ENCODE measurements at regions not wholly inside any gene's neighbourhood (a gene's known extent, or its start where the extent isn't known, plus 50 kb on each side); places are given as distances from the start of the nearest gene placed in this dataset.

GRCh38 chr3:76222201-76222600 is 436.9 kb upstream of the ZNF717 start:
- no peak for TF ChIP-seq CTCF (IDR thresholded peaks at IDR 0.05)
- H3K27ac ChIP-seq: no peak overlapping the region

GRCh38 chr3:76231258-76231657 is 445.9 kb upstream of the ZNF717 start:
- no peak for TF ChIP-seq CTCF (IDR thresholded peaks at IDR 0.05)
- no peak for TF ChIP-seq ZFX (IDR thresholded peaks at IDR 0.05; ENCODE audit: borderline replicate concordance)
- no peak overlapping the region for H3K27ac ChIP-seq

DNA sequence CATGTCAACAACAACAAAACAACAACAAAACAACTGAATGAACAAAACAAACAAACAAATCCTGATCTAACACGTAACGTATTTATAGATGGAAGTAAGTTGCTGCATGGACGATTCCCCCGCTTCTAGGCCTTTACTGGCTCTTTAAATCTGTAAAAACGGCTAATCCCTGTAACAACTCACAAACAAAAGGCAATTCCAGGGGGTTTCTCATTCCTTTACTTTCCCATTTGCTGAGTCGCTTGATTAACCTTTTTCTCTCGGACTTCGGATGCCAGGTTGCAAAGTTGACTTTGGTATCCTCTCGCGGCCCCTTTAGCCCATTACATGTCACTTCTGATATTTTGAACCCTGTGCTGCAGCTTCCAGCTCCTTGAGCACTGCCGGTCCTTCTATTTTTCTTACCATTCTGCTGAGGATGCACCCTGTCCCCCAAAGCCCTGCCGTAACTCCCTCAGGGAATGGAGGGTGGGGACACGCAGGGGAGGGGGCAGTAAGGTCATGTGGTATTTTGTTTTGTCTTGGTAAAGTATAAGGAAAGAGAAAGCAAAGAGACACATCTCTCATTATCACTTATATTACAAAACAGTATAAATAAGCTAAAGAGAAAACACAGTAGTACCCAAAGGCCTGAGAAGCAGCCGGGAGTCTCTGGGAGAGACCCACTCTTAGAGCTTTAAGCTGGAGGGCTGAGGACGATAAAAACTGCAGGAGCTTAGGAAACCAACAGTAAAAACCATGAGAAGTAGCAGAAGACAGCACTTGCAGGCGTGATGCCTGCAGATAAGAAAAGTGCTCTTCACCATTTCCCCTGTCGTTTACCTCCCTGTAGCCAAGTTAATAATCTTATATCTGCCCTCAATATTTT is 457.8 kb upstream of the ZNF717 start:
- TF ChIP-seq CTCF (IDR thresholded peaks at IDR 0.05) (no peak), ZFX (IDR thresholded peaks at IDR 0.05; ENCODE audit: borderline replicate concordance) (no peak)
- H3K27ac ChIP-seq: no peak overlapping the region

GRCh38 chr3:76245073-76245472 is 459.7 kb upstream of the ZNF717 start:
- TF ChIP-seq ZFX (IDR thresholded peaks at IDR 0.05; ENCODE audit: borderline replicate concordance): no peak
- no peak overlapping the region for H3K27ac ChIP-seq

GRCh38 chr3:76245622-76246021 is 460.3 kb upstream of the ZNF717 start:
- H3K27ac ChIP-seq: no peak overlapping the region
- TF ChIP-seq CTCF (IDR thresholded peaks at IDR 0.05) (no peak), ZFX (IDR thresholded peaks at IDR 0.05; ENCODE audit: borderline replicate concordance) (no peak)

- TF ChIP-seq ZFX (IDR thresholded peaks at IDR 0.05; ENCODE audit: borderline replicate concordance): no peak
- TF ChIP-seq CTCF (IDR thresholded peaks at IDR 0.05): no peak
- no peak overlapping the region for H3K27ac ChIP-seq
Observed at GRCh38 chr3:76264496-76264895, 479.1 kb upstream of the ZNF717 start.

DNA sequence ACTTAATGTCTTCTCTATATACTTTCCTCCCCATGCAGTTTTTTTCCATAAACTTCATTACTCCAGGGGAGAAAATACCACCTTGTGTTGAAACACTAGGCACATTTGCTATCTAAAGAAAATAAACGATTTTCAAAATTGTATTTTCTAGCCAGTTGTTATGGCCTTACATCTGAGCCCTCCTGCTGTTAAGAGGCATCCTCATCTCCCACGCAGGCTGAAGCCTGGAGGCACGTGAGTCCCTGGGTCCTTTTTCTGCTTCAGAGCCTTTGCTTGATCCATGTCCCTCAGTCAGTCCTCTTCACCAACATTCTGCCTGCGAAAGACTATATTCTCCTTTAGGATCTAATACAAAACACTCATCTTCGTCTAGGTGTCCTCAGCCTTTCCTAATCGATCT is 479.6 kb upstream of the ZNF717 start:
- TF ChIP-seq ZFX (IDR thresholded peaks at IDR 0.05; ENCODE audit: borderline replicate concordance) (no peak), CTCF (IDR thresholded peaks at IDR 0.05) (no peak)
- no peak overlapping the region for H3K27ac ChIP-seq

- H3K27ac ChIP-seq: no peak overlapping the region
- TF ChIP-seq ZFX (IDR thresholded peaks at IDR 0.05; ENCODE audit: borderline replicate concordance): no peak
- no peak for TF ChIP-seq CTCF (IDR thresholded peaks at IDR 0.05)
Observed at GRCh38 chr3:76266511-76266910, 481.2 kb upstream of the ZNF717 start.
